Stomach (tissue), 8 donors: ENCODE measurements at regions not wholly inside any gene's neighbourhood (a gene's known extent, or its start where the extent isn't known, plus 50 kb on each side); places are given as distances from the start of the nearest gene placed in this dataset.

Source experiments
- DNase-seq, 2 donors: peaks; one replicate each; pipeline versions ENCODE4 v3.0.0 to v3.0.0-alpha.2; 2013 to 2019
- H3K27ac ChIP-seq, 5 donors: fragments of 200-600 bp in 4 of 5; sonication (generic) in 4 of 5; one replicate each; pipeline ENCODE4 v1.5.1; 2013 to 2019; ENCODE audit warnings: mild to moderate bottlenecking in 1 of 5, moderate library complexity in 1 of 5
- H3K27me3 ChIP-seq, 3 donors: fragments of 200-600 bp; sonication (generic); one replicate each; pipeline ENCODE4 v1.5.1; 2017 to 2019; ENCODE audit warnings: mixed run types in 1 of 3
- H3K36me3 ChIP-seq, 4 donors: fragments of 200-600 bp; sonication (generic); 1 replicate in 3 of 4; 2 replicates in 1 of 4; pipeline ENCODE4 v1.5.1; 2016 to 2019
- H3K4me1 ChIP-seq, 4 donors: fragments of 200-600 bp; sonication (generic); one replicate each; pipeline ENCODE4 v1.5.1; 2016 to 2019
- H3K4me3 ChIP-seq, 4 donors: fragments of 200-600 bp; sonication (generic) in 3 of 4; one replicate each; pipeline ENCODE4 v1.5.1; 2016 to 2019; ENCODE audit warnings: mild to moderate bottlenecking in 1 of 4
- H3K9me3 ChIP-seq, 4 donors: fragments of 200-600 bp; sonication (generic); one replicate each; pipeline ENCODE4 v1.5.1; 2016 to 2019
- CTCF ChIP-seq, 7 experiments: fragments of 450-650 bp in 4 of 7; fragments of 200-600 bp in 3 of 7; sonication (generic) in 3 of 7; IDR thresholded peaks; one replicate each; pipeline ENCODE4 v1.5.1; 2016 to 2019; ENCODE audit warnings: antibody characterized with exemption in 7 of 7, control low read depth in 2 of 7, mild to moderate bottlenecking in 1 of 7
- EP300 ChIP-seq: sonication (generic); formaldehyde crosslinking; IDR thresholded peaks from one replicate; pipeline ENCODE4 v1.6.1; 2017; ENCODE audit warnings: antibody characterized with exemption
- POLR2A ChIP-seq, 4 donors: fragments of 450-650 bp; IDR thresholded peaks; one replicate each; pipeline ENCODE4 v1.6.1; 2016; ENCODE audit warnings: antibody characterized with exemption in 4 of 4, control low read depth in 2 of 4, mild to moderate bottlenecking in 1 of 4, moderate library complexity in 1 of 4
- POLR2AphosphoS5 ChIP-seq, 3 donors: sonication (generic); formaldehyde crosslinking; IDR thresholded peaks; one replicate each; pipeline ENCODE4 v1.6.1; 2016; ENCODE audit warnings: antibody characterized with exemption in 3 of 3
- WGBS, 5 donors: extraction: QIAGEN DNeasy Blood & Tissue Kit in 3 of 5; methylation state at CpG; one replicate each; pipeline versions ENCODE4 v1.1.5 to v1.1.7; 2013 to 2018; 5-methylcytosine and 5-hydroxymethylcytosine counted together
- intact Hi-C: fragments of 100-400 bp; cut with DNase I; formaldehyde crosslinking; loops from one replicate; pipeline ENCODE4 v1.15.1; 2023; ENCODE audit warnings: low total_unique reads
- donor health status: healthy with polysubstance abuse.
- donor health status: Bipolar disorder and iron deficiency.
- donor health status: healthy.

DNA sequence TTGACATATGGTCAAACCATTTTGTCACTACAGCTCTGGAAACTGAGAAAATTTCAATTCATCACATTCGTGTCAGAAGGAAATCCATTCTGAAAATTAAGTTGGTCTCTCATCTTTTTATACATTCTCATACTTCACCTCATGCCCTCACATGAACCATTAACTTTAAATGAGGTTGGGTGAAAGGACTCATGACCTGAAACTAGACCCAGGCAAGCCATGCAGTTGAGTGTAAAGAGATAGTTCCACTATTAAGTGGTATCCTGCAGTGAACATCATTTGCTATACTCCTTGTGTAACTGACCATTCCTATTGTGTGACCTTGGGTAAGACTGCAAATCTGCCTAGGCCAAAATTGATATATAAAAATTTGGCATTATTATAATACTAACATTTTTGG, 299.6 kb upstream of the GRIN3A start:
- 42 to 68% (median 53%) methylated on average over 1 of the region's 1 CpG for whole genome bisulfite sequencing, 5 donors
- H3K9me3 ChIP-seq: no peaks in the 10 kb centered on the region
- no peak overlapping the region for H3K4me3 ChIP-seq
- no peak overlapping the region for H3K27ac ChIP-seq
- DNase-seq: no peak
- no peaks in the 10 kb centered on the region for H3K27me3 ChIP-seq
- intact Hi-C loops: no loop called here
- H3K36me3 ChIP-seq: no peaks in the 10 kb centered on the region
- no peaks in the 10 kb centered on the region for H3K4me1 ChIP-seq
- TF ChIP-seq EP300 (no peak), POLR2AphosphoS5 (IDR thresholded peaks at IDR 0.05) (no peak)

GRCh38 chr9:102035929-102036328, 297.5 kb upstream of the GRIN3A start:
- H3K27me3 ChIP-seq: no peaks in the 10 kb centered on the region
- intact Hi-C loops: no loop called here
- no peak for DNase-seq
- no peaks in the 10 kb centered on the region for H3K9me3 ChIP-seq
- TF ChIP-seq POLR2AphosphoS5 (IDR thresholded peaks at IDR 0.05) (no peak), POLR2A (IDR thresholded peaks at IDR 0.05) (no peak), CTCF (IDR thresholded peaks at IDR 0.05) (no peak), EP300 (no peak)
- no peaks in the 10 kb centered on the region for H3K36me3 ChIP-seq
- no peak overlapping the region for H3K27ac ChIP-seq
- H3K4me1 ChIP-seq: no peaks in the 10 kb centered on the region
- no peak overlapping the region for H3K4me3 ChIP-seq

DNA sequence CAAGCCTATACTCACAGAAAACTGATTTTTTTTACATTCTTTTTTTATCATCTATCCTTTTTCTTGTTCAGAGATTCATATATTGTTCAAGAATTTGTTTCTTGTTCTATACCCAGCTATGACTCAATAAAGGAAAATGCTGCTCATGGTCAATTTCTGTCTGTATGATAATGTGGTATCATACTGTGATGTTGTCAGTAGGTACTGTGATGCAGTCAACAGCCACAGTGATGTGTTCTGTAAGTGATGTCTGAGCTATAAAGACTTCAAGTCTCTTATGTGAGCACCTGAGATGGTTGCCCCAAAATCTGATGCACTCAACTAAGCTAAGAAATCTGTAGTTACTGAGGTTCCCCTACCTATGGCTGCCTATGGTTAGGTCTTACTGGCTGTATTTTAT, 294.2 kb upstream of the GRIN3A start:
- intact Hi-C loops: no loop called here

GRCh38 chr9:102000956-102001355, 262.5 kb upstream of the GRIN3A start:
- H3K4me1 ChIP-seq: no peaks in the 10 kb centered on the region
- no peaks in the 10 kb centered on the region for H3K9me3 ChIP-seq
- intact Hi-C loops: no loop called here
- H3K4me3 ChIP-seq: no peak overlapping the region
- no peaks in the 10 kb centered on the region for H3K36me3 ChIP-seq
- TF ChIP-seq CTCF (IDR thresholded peaks at IDR 0.05) (no peak), EP300 (no peak), POLR2A (IDR thresholded peaks at IDR 0.05) (no peak), POLR2AphosphoS5 (IDR thresholded peaks at IDR 0.05) (no peak)
- DNase-seq: peak in 1 of 2 donors; percentile 16
- no peaks in the 10 kb centered on the region for H3K27me3 ChIP-seq
- WGBS, 5 donors: 50 to 86% (median 68%) methylated on average over 1 of the region's 1 CpG
- H3K27ac ChIP-seq: no peak overlapping the region

More for the DNA sequence above, 294.2 kb upstream of the GRIN3A start:
- Histone ChIP-seq H3K9me3 (peaks cover 0 to 14% (median 7%) of the 10 kb centered on the region in 4 donors), H3K36me3 (no peaks in the 10 kb centered on the region), H3K27me3 (no peaks in the 10 kb centered on the region), H3K4me1 (no peaks in the 10 kb centered on the region), H3K27ac (no peak overlapping the region), H3K4me3 (no peak overlapping the region)
- no peak for TF ChIP-seq POLR2A (IDR thresholded peaks at IDR 0.05)
- no peak for TF ChIP-seq POLR2AphosphoS5 (IDR thresholded peaks at IDR 0.05)
- DNase-seq: no peak

- Histone ChIP-seq H3K27ac (no peak overlapping the region), H3K4me1 (no peaks in the 10 kb centered on the region), H3K4me3 (no peak overlapping the region), H3K36me3 (no peaks in the 10 kb centered on the region), H3K27me3 (no peaks in the 10 kb centered on the region), H3K9me3 (no peaks in the 10 kb centered on the region)
- intact Hi-C loops: no loop called here
- DNase-seq: peak in 1 of 2 donors; percentile 2
- no peak for TF ChIP-seq POLR2A (IDR thresholded peaks at IDR 0.05)
- TF ChIP-seq CTCF (IDR thresholded peaks at IDR 0.05): no peak
- no peak for TF ChIP-seq POLR2AphosphoS5 (IDR thresholded peaks at IDR 0.05)
- TF ChIP-seq EP300: no peak
- 31 to 67% (median 44%) methylated on average over 1 of the region's 1 CpG for WGBS, 5 donors
Observed at GRCh38 chr9:101999441-101999840, 261.0 kb upstream of the GRIN3A start.
